A549 (cell line): ENCODE measurements at regions not wholly inside any gene's neighbourhood (a gene's known extent, or its start where the extent isn't known, plus 50 kb on each side); places are given as distances from the start of the nearest gene placed in this dataset.

ENCODE experiments used
- ATAC-seq, 2 experiments: fragments of 200-7000 bp in 1 of 2; fragments of >200 bp in 1 of 2; cut with Nextera tagmentation in 1 of 2; cut with Tn5 transposase in 1 of 2; 3 replicates each; pipeline versions ENCODE4 v1.8.0 to v1.9.1; 2018 to 2020; ENCODE audit warnings: mild to moderate bottlenecking in 1 of 2, moderate library complexity in 1 of 2
- CTCF ChIA-PET: fragments of 300-600 bp; sonication (Branson Sonifier 250); formaldehyde crosslinking; extraction: SDS; loops from one replicate; lab custom pipeline; 2021; ENCODE audit warnings: antibody characterized with exemption, inconsistent platforms; lab: Yijun Ruan, JAX
- POLR2A ChIA-PET: fragments of 350-600 bp; formaldehyde crosslinking; extraction: SDS; loops from one replicate; lab custom pipeline; 2021; ENCODE audit warnings: antibody characterized with exemption, inconsistent platforms; lab: Yijun Ruan, JAX
- DNase-seq, 2 experiments: peaks; one replicate each; pipeline versions ENCODE4 v3.0.0 to v3.0.0-alpha.2; 2011 to 2016; ENCODE audit warnings: low read depth in 1 of 2, low spot score in 1 of 2
- FAIRE-seq: peaks from 2 replicates; lab custom pipeline; 2011; peaks lifted over from hg19 to GRCh38; lab: Jason Lieb, UNC
- H3K27ac ChIP-seq, 2 experiments: fragments of >200 bp; sonication (Bioruptor Twin); formaldehyde crosslinking; 3 replicates each; pipeline ENCODE4 v1.5.1; 2016 to 2017
- H3K4me1 ChIP-seq: fragments of >200 bp; sonication (Bioruptor Twin); formaldehyde crosslinking; 3 replicates; pipeline ENCODE4 v1.6.1; 2016
- H3K4me2 ChIP-seq: fragments of >200 bp; sonication (Bioruptor Twin); formaldehyde crosslinking; 3 replicates; pipeline ENCODE4 v1.6.1; 2016
- H3K4me3 ChIP-seq: fragments of >200 bp; sonication (Bioruptor Twin); formaldehyde crosslinking; 3 replicates; pipeline ENCODE4 v1.5.1; 2016
- H3K9me3 ChIP-seq: fragments of >200 bp; sonication (Bioruptor Twin); formaldehyde crosslinking; 3 replicates; pipeline ENCODE4 v1.6.1; 2016
- CBX8 ChIP-seq: fragments of 200-600 bp; sonication (generic); IDR thresholded peaks from 2 replicates; pipeline ENCODE4 v1.6.1; 2016
- CHD2 ChIP-seq: fragments of 150-350 bp; IDR thresholded peaks from 2 replicates; pipeline ENCODE4 v1.6.1; 2014; ENCODE audit warnings: low read length; ENCODE audit not compliant: partially characterized antibody
- CHD4 ChIP-seq: fragments of 200-600 bp; sonication (generic); IDR thresholded peaks from 2 replicates; pipeline ENCODE4 v1.6.1; 2016; ENCODE audit warnings: antibody characterized with exemption, mild to moderate bottlenecking, borderline replicate concordance
- EHMT2 ChIP-seq: fragments of 200-600 bp; sonication (generic); IDR thresholded peaks from 2 replicates; pipeline ENCODE4 v1.6.1; 2016; ENCODE audit warnings: antibody characterized with exemption, low read depth, mild to moderate bottlenecking, moderate library complexity
- EP300 ChIP-seq, 2 experiments: fragments of >200 bp; sonication (Bioruptor Twin); formaldehyde crosslinking; IDR thresholded peaks; 2 replicates in 1 of 2; 3 replicates in 1 of 2; pipeline ENCODE4 v1.6.1; 2016 to 2017
- FOSB ChIP-seq: fragments of 250-450 bp; sonication (Bioruptor Pico); IDR thresholded peaks from 2 replicates; pipeline ENCODE4 v1.5.0; 2020; ENCODE audit warnings: mild to moderate bottlenecking, moderate library complexity
- FOSL2 ChIP-seq, 2 experiments: fragments of 450-650 bp in 1 of 2; fragments of >200 bp in 1 of 2; sonication (Bioruptor Twin) in 1 of 2; formaldehyde crosslinking; IDR thresholded peaks; 2 replicates each; pipeline versions ENCODE4 v1.5.0 to v1.6.1; 2016 to 2020; ENCODE audit warnings: mild to moderate bottlenecking in 1 of 2, moderate library complexity in 1 of 2
- GATA3 ChIP-seq: IDR thresholded peaks from 2 replicates; pipeline ENCODE4 v1.6.1; 2012; ENCODE audit warnings: borderline replicate concordance
- HDAC2 ChIP-seq: fragments of 200-600 bp; sonication (generic); IDR thresholded peaks from 2 replicates; pipeline ENCODE4 v1.6.1; 2016
- HOXB13 ChIP-seq: fragments of 250-450 bp; sonication (Bioruptor Pico); IDR thresholded peaks from 2 replicates; pipeline ENCODE4 v1.5.0; 2020; ENCODE audit warnings: low read depth, mild to moderate bottlenecking, moderate library complexity
- JUNB ChIP-seq: fragments of >200 bp; sonication (Bioruptor Twin); formaldehyde crosslinking; IDR thresholded peaks from 2 replicates; pipeline ENCODE4 v1.6.1; 2016
- MAZ ChIP-seq: fragments of 150-350 bp; IDR thresholded peaks from 2 replicates; pipeline ENCODE4 v1.6.1; 2014; ENCODE audit warnings: antibody characterized with exemption, low read depth, low read length, borderline replicate concordance
- NR3C1 ChIP-seq: fragments of >200 bp; sonication (Bioruptor Twin); formaldehyde crosslinking; IDR thresholded peaks from 3 replicates; pipeline ENCODE4 v1.6.1; 2017
- PHF8 ChIP-seq: fragments of 200-600 bp; sonication (generic); IDR thresholded peaks from 2 replicates; pipeline ENCODE4 v1.6.1; 2016; ENCODE audit warnings: low read depth, mild to moderate bottlenecking, antibody characterized with exemption, moderate library complexity, borderline replicate concordance
- POLR2A ChIP-seq: IDR thresholded peaks from 2 replicates; pipeline ENCODE4 v1.6.1; 2012; ENCODE audit warnings: mild to moderate bottlenecking, low read length
- RCOR1 ChIP-seq: fragments of 150-350 bp; IDR thresholded peaks from 2 replicates; pipeline ENCODE4 v1.6.1; 2014; ENCODE audit warnings: antibody characterized with exemption, low read length, low read depth
- TFCP2L1 ChIP-seq: fragments of 250-450 bp; sonication (Bioruptor Pico); IDR thresholded peaks from 2 replicates; pipeline ENCODE4 v1.5.0; 2021; ENCODE audit warnings: mild to moderate bottlenecking
- ZC3H11A ChIP-seq: fragments of 450-650 bp; IDR thresholded peaks from 2 replicates; pipeline ENCODE4 v1.6.1; 2014; ENCODE audit warnings: antibody characterized with exemption, mild to moderate bottlenecking
- WGBS: methylation state at CpG from one replicate; pipeline ENCODE4 v1.1.6; 2017; ENCODE audit errors: missing lambda C conversion rate; 5-methylcytosine and 5-hydroxymethylcytosine counted together
- TF ChIP-seq, protein P1 (sequence below): fragments of 450-650 bp; IDR thresholded peaks from 2 replicates; pipeline ENCODE4 v1.6.1; 2014; ENCODE audit warnings: antibody characterized with exemption
- TF ChIP-seq, protein P2 (sequence below): fragments of 200-600 bp; sonication (generic); IDR thresholded peaks from 2 replicates; pipeline ENCODE4 v1.6.1; 2016; ENCODE audit warnings: antibody characterized with exemption, mild to moderate bottlenecking, moderate library complexity
- TF ChIP-seq, protein P3 (sequence below): fragments of 250-450 bp; sonication (Bioruptor Pico); IDR thresholded peaks from 2 replicates; pipeline ENCODE4 v1.5.0; 2020; ENCODE audit warnings: low read depth, mild to moderate bottlenecking, moderate library complexity
- TF ChIP-seq, protein P4 (sequence below): fragments of 150-350 bp; IDR thresholded peaks from 2 replicates; pipeline ENCODE4 v1.6.1; 2014; ENCODE audit warnings: low read depth, mild to moderate bottlenecking, low read length
- TF ChIP-seq, protein P5 (sequence below): IDR thresholded peaks from 2 replicates; pipeline ENCODE4 v1.6.1; 2012

DNA sequence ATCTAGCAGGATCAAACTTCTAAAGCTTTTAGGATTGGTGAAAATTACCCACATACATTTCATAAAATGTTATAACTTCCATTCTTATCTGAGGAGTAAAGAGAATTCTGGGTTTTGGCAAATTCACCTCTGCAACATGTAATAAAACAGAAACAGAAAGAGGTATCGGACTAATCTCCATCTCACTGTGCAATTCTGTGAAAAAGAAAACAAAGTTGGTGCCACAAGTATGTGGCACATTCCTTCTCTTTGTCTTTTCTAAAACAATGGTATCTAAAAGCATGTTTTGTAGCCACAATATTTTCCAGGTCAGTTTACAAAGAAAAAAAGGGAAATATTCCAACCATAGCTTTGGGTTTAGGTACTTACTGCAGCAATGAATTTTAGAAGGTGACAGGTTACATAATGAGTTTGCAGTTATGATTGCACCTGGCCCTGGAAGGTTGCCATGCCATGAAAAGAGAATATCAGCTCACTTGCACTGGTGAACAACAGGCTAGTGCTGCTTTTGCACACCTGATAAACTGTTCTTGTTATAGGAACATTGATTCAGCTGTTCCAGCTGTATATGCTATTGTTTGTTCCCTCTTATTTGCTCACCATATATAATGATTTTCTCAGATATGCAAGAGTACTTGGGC, 491.3 kb upstream of the MEF2C start:
- CTCF ChIA-PET = no interaction called here
- Histone ChIP-seq H3K4me2 (no peak overlapping the region), H3K4me1 (no peaks in the 10 kb centered on the region), H3K27ac (no peak overlapping the region), H3K9me3 (no peaks in the 10 kb centered on the region), H3K4me3 (no peak overlapping the region)
- no peak for ATAC-seq
- no peak for DNase-seq
- POLR2A ChIA-PET = no interaction called here
- TF ChIP-seq JUNB (no peak), EHMT2 (no peak), TFCP2L1 (CRISPR knock-in tag) (no peak), CHD4 (no peak), MAZ (no peak), CBX8 (no peak), EP300 (IDR thresholded peaks at IDR 0.05) (no peak), FOSL2 (IDR thresholded peaks at IDR 0.05) (no peak), FOSL2 (CRISPR knock-in tag; IDR thresholded peaks at IDR 0.05) (no peak), ZC3H11A (no peak), HDAC2 (no peak), NR3C1 (no peak), HOXB13 (CRISPR knock-in tag) (no peak), FOSB (CRISPR knock-in tag) (no peak), GATA3 (no peak)
- TF ChIP-seq, protein P1, sequence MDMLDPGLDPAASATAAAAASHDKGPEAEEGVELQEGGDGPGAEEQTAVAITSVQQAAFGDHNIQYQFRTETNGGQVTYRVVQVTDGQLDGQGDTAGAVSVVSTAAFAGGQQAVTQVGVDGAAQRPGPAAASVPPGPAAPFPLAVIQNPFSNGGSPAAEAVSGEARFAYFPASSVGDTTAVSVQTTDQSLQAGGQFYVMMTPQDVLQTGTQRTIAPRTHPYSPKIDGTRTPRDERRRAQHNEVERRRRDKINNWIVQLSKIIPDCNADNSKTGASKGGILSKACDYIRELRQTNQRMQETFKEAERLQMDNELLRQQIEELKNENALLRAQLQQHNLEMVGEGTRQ = no peak
- TF ChIP-seq, protein P2, sequence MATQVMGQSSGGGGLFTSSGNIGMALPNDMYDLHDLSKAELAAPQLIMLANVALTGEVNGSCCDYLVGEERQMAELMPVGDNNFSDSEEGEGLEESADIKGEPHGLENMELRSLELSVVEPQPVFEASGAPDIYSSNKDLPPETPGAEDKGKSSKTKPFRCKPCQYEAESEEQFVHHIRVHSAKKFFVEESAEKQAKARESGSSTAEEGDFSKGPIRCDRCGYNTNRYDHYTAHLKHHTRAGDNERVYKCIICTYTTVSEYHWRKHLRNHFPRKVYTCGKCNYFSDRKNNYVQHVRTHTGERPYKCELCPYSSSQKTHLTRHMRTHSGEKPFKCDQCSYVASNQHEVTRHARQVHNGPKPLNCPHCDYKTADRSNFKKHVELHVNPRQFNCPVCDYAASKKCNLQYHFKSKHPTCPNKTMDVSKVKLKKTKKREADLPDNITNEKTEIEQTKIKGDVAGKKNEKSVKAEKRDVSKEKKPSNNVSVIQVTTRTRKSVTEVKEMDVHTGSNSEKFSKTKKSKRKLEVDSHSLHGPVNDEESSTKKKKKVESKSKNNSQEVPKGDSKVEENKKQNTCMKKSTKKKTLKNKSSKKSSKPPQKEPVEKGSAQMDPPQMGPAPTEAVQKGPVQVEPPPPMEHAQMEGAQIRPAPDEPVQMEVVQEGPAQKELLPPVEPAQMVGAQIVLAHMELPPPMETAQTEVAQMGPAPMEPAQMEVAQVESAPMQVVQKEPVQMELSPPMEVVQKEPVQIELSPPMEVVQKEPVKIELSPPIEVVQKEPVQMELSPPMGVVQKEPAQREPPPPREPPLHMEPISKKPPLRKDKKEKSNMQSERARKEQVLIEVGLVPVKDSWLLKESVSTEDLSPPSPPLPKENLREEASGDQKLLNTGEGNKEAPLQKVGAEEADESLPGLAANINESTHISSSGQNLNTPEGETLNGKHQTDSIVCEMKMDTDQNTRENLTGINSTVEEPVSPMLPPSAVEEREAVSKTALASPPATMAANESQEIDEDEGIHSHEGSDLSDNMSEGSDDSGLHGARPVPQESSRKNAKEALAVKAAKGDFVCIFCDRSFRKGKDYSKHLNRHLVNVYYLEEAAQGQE = no peak
- TF ChIP-seq, protein P3, sequence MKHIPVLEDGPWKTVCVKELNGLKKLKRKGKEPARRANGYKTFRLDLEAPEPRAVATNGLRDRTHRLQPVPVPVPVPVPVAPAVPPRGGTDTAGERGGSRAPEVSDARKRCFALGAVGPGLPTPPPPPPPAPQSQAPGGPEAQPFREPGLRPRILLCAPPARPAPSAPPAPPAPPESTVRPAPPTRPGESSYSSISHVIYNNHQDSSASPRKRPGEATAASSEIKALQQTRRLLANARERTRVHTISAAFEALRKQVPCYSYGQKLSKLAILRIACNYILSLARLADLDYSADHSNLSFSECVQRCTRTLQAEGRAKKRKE (CRISPR knock-in tag) = no peak
- FAIRE-seq = no peak
- WGBS = 14% methylated on average over 1 of the region's 1 CpG

DNA sequence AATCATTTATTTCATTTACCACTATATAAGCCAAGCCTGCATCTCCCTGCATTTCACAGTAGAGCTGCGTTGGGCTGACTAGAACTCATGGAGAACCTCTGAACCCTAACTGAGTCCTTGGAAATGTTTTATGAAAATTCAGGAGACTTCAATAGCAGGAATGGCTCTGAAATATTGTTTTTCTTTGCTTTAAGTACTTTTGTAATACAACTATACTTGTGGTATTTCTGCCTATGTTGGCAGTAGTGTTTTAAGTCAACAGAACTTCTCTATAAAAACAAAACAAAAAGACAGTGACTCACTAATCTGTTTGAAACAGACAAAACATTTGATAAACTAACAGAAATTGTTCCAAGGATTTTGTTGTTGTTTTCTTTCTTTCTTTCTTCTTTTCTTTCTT, 489.2 kb upstream of the MEF2C start:
- H3K4me1 ChIP-seq = no peaks in the 10 kb centered on the region
- POLR2A ChIA-PET = no interaction called here
- no peaks in the 10 kb centered on the region for H3K9me3 ChIP-seq
- TF ChIP-seq HDAC2 (no peak), JUNB (no peak), RCOR1 (no peak), POLR2A (no peak), TFCP2L1 (CRISPR knock-in tag) (no peak), CHD2 (no peak), PHF8 (no peak), NR3C1 (no peak), HOXB13 (CRISPR knock-in tag) (no peak), FOSB (CRISPR knock-in tag) (no peak)
- TF ChIP-seq, protein P4, sequence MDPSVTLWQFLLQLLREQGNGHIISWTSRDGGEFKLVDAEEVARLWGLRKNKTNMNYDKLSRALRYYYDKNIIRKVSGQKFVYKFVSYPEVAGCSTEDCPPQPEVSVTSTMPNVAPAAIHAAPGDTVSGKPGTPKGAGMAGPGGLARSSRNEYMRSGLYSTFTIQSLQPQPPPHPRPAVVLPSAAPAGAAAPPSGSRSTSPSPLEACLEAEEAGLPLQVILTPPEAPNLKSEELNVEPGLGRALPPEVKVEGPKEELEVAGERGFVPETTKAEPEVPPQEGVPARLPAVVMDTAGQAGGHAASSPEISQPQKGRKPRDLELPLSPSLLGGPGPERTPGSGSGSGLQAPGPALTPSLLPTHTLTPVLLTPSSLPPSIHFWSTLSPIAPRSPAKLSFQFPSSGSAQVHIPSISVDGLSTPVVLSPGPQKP = no peak
- TF ChIP-seq, protein P5, sequence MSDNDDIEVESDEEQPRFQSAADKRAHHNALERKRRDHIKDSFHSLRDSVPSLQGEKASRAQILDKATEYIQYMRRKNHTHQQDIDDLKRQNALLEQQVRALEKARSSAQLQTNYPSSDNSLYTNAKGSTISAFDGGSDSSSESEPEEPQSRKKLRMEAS = no peak
- CTCF ChIA-PET = no interaction called here
- no peak for ATAC-seq
- DNase-seq = no peak
- FAIRE-seq = no peak
- no peak overlapping the region for H3K4me2 ChIP-seq
- H3K4me3 ChIP-seq = no peak overlapping the region
- no peak overlapping the region for H3K27ac ChIP-seq
- 3% methylated on average over 1 of the region's 1 CpG for WGBS
